ENCODE measurements at regions not wholly inside any gene's neighbourhood (a gene's known extent, or its start where the extent isn't known, plus 50 kb on each side); places are given as distances from the start of the nearest gene placed in this dataset.

DNA sequence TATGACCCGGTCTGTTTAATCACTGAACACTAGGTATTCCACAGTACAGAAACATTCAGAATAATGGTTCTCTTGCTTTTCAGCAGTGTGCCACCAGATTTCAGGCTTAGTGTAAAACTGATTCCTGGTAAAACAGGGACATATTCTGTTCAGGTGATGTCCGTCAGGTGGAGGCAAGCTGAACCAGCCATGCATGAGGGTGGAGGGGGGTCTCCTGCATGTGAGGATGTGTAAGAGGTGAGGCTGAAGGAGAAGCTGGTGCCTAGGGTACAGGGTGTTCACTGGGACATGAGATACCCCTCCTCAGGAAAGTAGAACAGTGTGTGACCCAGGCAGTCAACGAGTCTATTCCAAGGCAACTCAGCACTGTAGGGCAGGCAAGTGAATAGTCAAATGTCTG lies 563.9 kb downstream of the BNC2 start:
- Histone ChIP-seq H3K9me3 (no peaks in the 10 kb centered on the region), H3K4me3 (no peak overlapping the region), H3K27ac (no peak overlapping the region), H3K36me3 (no peaks in the 10 kb centered on the region), H3K27me3 (no peaks in the 10 kb centered on the region), H3K4me1 (peaks cover 0 to 20% of the 10 kb centered on the region in 2 donors)
- DNase-seq (ENCODE audit: low spot score) = no peak
- TF ChIP-seq, protein P1, sequence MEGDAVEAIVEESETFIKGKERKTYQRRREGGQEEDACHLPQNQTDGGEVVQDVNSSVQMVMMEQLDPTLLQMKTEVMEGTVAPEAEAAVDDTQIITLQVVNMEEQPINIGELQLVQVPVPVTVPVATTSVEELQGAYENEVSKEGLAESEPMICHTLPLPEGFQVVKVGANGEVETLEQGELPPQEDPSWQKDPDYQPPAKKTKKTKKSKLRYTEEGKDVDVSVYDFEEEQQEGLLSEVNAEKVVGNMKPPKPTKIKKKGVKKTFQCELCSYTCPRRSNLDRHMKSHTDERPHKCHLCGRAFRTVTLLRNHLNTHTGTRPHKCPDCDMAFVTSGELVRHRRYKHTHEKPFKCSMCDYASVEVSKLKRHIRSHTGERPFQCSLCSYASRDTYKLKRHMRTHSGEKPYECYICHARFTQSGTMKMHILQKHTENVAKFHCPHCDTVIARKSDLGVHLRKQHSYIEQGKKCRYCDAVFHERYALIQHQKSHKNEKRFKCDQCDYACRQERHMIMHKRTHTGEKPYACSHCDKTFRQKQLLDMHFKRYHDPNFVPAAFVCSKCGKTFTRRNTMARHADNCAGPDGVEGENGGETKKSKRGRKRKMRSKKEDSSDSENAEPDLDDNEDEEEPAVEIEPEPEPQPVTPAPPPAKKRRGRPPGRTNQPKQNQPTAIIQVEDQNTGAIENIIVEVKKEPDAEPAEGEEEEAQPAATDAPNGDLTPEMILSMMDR (IDR thresholded peaks at IDR 0.05) = no peak

DNA sequence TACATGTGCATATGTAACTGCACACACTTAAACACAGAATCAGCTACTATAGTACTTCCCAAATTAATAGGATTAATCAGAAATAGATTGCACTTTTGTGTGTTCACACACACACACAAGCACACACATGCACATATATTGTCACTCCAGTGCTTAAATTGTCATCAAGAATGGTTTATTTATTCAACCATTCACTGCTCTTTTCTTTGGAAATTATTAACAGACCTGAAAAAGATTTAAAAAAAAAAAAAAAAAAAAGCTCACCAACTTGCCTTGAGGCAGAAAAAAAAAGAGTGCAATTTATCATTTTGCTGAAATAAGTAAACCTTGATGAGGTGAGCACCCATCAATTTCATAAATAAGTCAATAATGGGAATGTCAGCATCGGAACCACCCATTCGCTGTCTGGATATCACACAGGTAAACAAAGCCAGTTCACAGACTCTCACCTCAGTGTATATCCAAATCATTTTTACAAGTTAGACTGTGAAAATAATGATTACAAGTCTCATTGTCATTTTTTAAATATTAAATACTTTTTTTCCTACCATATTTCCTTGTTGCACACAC lies 562.8 kb downstream of the BNC2 start:
- no peaks in the 10 kb centered on the region for H3K9me3 ChIP-seq
- peak; percentile 55 for DNase-seq (ENCODE audit: low spot score)
- H3K27me3 ChIP-seq = no peaks in the 10 kb centered on the region
- peaks cover 0 to 20% of the 10 kb centered on the region in 2 donors for H3K4me1 ChIP-seq
- H3K4me3 ChIP-seq = no peak overlapping the region
- TF ChIP-seq, protein P1 (IDR thresholded peaks at IDR 0.05) = no peak
- no peak overlapping the region for H3K27ac ChIP-seq
- H3K36me3 ChIP-seq = no peaks in the 10 kb centered on the region

DNA sequence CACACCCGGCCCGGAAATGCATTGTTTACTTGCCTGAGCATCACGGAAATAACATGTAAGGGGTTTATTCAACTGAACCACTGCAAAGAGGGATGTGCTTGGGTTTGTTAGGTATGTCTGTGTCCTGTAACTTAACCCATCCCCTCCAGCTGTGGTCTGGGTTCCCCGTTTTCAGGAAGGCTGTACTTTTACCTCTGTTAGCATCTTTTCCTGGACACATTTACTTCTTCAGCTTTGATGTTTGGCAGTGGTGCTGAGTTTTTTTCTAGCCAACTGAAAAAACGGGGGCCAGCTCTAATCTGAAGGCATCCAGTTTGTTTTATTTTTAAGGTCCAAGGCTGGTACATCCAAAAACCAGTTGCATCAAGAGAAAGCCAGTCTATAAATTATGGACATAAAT lies 561.8 kb downstream of the BNC2 start:
- Histone ChIP-seq H3K9me3 (no peaks in the 10 kb centered on the region), H3K27ac (no peak overlapping the region), H3K4me1 (peaks cover 0 to 20% of the 10 kb centered on the region in 2 donors), H3K27me3 (no peaks in the 10 kb centered on the region), H3K36me3 (no peaks in the 10 kb centered on the region), H3K4me3 (no peak overlapping the region)
- TF ChIP-seq, protein P1 (IDR thresholded peaks at IDR 0.05) = no peak
- DNase-seq (ENCODE audit: low spot score) = peak; percentile 54

DNA sequence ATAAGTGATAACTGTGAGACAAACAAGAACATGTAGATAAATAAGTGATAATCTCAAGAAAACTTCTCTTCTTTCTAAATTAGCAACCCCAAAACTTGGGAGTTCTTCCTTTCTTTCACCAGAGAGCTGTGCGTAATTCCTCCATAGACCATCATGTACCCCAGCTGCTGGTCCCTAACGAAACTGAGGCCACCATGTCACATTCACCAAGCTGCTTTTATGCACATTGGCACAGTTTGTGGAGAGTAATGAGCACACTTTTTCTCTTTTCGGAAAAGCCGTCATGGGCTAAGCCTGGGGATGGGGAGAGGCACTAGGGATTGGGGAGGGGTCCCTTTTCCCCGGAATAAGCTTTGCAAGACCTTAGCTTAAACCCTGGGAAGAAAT lies 561.4 kb downstream of the BNC2 start:
- no peak overlapping the region for H3K27ac ChIP-seq
- no peak overlapping the region for H3K4me3 ChIP-seq
- no peaks in the 10 kb centered on the region for H3K27me3 ChIP-seq
- no peaks in the 10 kb centered on the region for H3K9me3 ChIP-seq
- H3K36me3 ChIP-seq = no peaks in the 10 kb centered on the region
- TF ChIP-seq, protein P1 (IDR thresholded peaks at IDR 0.05) = no peak
- peaks cover 0 to 20% of the 10 kb centered on the region in 2 donors for H3K4me1 ChIP-seq
- peak; percentile 30 for DNase-seq (ENCODE audit: low spot score)

DNA sequence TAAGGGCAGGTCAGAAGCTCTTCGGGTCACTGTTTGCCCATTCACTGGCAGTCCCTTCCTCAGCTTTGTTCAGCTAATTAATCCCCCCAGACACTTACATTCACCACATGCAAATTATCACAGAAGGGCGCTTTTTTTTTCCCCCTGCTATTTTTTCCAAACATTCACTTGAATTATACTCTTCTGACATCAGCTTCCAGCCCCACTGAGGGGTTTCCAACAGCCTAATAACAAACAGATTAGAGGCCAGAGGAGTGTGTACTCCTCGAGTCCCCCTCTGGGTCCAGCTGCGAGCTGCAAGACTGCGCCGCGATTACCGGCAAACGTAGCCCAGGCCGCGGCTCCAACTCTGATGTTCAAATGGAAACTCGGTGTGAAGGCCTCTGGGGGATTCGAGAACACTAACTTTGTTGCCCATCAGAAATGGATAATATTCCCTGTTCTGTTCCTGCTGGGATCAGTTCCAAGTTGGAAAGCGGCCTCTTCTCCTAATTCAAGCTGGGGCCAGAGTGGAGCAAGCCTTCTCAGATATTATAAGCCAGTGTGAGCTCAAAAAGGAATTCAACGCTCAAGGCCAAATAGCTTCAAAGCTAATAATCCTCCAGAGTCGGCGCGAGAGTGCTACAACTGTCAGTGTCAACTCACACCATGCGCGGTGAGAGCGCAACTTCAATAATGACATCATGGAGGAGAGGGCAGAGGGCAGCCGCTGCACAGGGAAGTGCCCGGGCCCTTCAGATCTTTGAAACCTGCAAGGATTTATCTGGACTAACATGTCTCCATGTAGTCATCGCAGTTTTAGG lies 560.8 kb downstream of the BNC2 start:
- no peaks in the 10 kb centered on the region for H3K9me3 ChIP-seq
- no peaks in the 10 kb centered on the region for H3K36me3 ChIP-seq
- no peak overlapping the region for H3K4me3 ChIP-seq
- H3K4me1 ChIP-seq = peaks cover 0 to 20% of the 10 kb centered on the region in 2 donors
- H3K27ac ChIP-seq = peak overlapping the region in 1 of 2 donors; percentile 31
- TF ChIP-seq, protein P1 (IDR thresholded peaks at IDR 0.05) = no peak
- peak; percentile 79 for DNase-seq (ENCODE audit: low spot score)
- H3K27me3 ChIP-seq = no peaks in the 10 kb centered on the region

Measured in right atrium auricular region (tissue), 2 donors.